ENCODE measurements at regions not wholly inside any gene's neighbourhood (a gene's known extent, or its start where the extent isn't known, plus 50 kb on each side); places are given as distances from the start of the nearest gene placed in this dataset.

- Histone ChIP-seq H3K27me3 (no peaks in the 10 kb centered on the region), H3K27ac (no peak overlapping the region), H3K36me3 (no peaks in the 10 kb centered on the region), H3K4me1 (no peaks in the 10 kb centered on the region), H3K9me3 (no peaks in the 10 kb centered on the region), H3K4me3 (no peak overlapping the region)
- TF ChIP-seq POLR2A (IDR thresholded peaks at IDR 0.05) = no peak
- TF ChIP-seq CTCF (IDR thresholded peaks at IDR 0.05) = no peak
- ATAC-seq = no peak
- intact Hi-C loops (cut with DNase I) = no loop called here
- DNase-seq = no peak
Observed at GRCh38 chr9:18052060-18052459, 421.9 kb upstream of the ADAMTSL1 start.

DNA sequence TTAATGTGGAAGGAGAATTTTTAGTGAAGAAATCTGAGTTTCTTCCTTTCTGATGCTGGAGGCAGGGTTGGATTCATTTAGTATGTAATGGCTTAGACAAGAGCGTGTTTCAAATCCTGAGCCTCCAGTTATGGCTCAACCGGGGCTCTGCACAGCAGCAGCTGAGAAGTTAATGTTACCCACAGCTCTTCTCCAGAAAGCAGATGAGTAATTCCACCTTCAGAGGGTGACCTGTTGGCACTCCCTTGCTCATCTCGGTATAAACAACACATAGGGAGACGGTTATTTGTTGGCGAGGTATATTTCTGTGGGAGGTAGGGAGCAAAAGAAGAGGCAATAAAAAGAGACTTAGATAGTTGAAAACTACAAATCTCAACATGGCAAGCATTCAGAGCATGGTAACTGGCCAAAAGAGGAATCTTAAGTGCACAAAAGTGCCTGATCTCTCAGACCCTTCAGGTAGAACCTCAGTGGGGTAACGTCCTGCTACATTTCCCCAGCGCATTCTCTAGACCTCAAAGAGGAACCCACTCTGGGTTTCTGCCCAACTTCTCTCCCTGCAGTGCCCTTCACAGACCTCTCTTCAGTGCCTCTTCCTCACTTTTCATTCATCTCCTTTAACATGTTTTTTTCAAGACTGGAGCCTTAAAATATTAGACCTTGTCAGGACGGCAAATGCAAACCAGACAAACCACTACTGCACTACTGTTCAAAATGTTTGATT is 417.5 kb upstream of the ADAMTSL1 start:
- ATAC-seq (no peak), DNase-seq (no peak)
- Histone ChIP-seq H3K27me3 (no peaks in the 10 kb centered on the region), H3K27ac (no peak overlapping the region), H3K36me3 (no peaks in the 10 kb centered on the region), H3K4me3 (no peak overlapping the region), H3K4me1 (no peaks in the 10 kb centered on the region), H3K9me3 (no peaks in the 10 kb centered on the region)
- intact Hi-C loops (cut with DNase I) = no loop called here
- 65 to 86% (median 74%) methylated on average over 8 of the region's 8 CpGs for WGBS, 4 donors
- TF ChIP-seq POLR2A (IDR thresholded peaks at IDR 0.05) (no peak), CTCF (IDR thresholded peaks at IDR 0.05) (no peak)

DNA sequence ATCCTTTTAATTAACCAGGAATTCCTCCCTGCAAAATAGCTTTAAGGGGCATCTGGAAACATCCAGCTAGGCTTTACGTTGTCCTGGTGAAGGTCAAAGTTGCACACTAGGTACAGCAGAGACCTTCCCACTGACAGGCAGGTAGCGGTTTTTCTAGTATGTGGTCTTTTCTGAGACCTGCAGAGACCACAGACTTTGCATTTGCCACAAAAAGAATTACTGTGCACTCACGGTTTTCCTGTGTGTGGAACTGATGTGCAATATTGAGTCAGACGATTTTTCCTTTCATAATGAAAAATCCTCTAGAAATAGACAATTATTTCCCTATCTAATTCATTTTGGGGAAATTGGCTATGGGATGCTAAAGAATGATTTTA is 417.0 kb upstream of the ADAMTSL1 start:
- TF ChIP-seq CTCF (IDR thresholded peaks at IDR 0.05) (no peak), POLR2A (IDR thresholded peaks at IDR 0.05) (no peak)
- no peak overlapping the region for H3K4me3 ChIP-seq
- no peaks in the 10 kb centered on the region for H3K36me3 ChIP-seq
- no peaks in the 10 kb centered on the region for H3K9me3 ChIP-seq
- WGBS, 4 donors = 76 to 81% (median 77%) methylated on average over 4 of the region's 4 CpGs
- ATAC-seq (no peak), DNase-seq (no peak)
- H3K27me3 ChIP-seq = no peaks in the 10 kb centered on the region
- H3K27ac ChIP-seq = no peak overlapping the region
- intact Hi-C loops (cut with DNase I) = no loop called here
- H3K4me1 ChIP-seq = no peaks in the 10 kb centered on the region

DNA sequence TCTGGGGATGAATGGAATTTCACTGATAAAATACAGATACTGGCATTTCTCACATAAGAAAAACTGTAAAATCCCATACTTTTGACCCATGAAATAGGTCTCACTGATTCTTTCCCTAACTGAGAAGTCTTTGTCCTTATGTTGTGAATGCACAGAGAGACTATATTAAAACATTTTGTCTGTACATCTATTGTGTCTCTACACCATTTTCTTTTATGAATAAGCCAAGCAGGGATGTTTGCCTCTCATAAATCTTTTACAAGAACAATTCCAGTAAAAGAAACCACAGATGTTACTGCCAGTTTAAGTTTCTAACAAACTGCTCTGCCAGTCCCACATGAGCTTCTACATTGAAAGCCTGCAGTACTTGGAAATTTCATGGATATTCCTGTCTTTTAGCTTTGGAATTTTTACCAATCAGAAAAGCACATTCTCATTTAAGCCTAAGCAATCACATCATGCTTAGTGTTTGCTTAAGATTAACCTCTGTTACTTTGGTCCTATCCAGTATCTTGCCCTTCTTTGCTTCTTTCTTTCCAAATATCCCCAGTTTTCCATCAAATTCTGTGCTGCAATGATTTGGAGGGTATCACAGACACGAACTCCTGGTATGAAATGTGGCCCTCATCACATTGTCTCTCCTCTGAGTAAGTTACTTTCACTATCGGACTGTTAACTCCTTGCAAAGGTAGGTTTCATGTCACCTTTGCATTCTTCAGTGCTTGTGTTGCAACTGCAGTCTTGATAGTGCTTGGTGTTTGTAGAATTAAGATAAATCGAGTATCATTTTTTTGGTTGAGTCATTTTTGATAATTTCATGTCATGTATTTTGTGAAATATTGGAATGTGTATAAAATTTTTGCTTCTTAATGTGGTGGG is 415.1 kb upstream of the ADAMTSL1 start:
- Histone ChIP-seq H3K27me3 (peaks cover 0 to 2% (median 0%) of the 10 kb centered on the region in 9 donors), H3K36me3 (no peaks in the 10 kb centered on the region)
- WGBS, 4 donors = 74 to 86% (median 77%) methylated on average over 3 of the region's 3 CpGs

More for the DNA sequence above, 415.1 kb upstream of the ADAMTSL1 start:
- DNase-seq (no peak), ATAC-seq (no peak)
- no peak overlapping the region for H3K4me3 ChIP-seq
- no peaks in the 10 kb centered on the region for H3K9me3 ChIP-seq
- H3K4me1 ChIP-seq = no peaks in the 10 kb centered on the region
- no peak overlapping the region for H3K27ac ChIP-seq
- intact Hi-C loops (cut with DNase I) = no loop called here
- no peak for TF ChIP-seq POLR2A (IDR thresholded peaks at IDR 0.05)

Measured in heart left ventricle (tissue), 16 donors.